ENCODE measurements at regions not wholly inside any gene's neighbourhood (a gene's known extent, or its start where the extent isn't known, plus 50 kb on each side); places are given as distances from the start of the nearest gene placed in this dataset.

- TF ChIP-seq GATA2 (IDR thresholded peaks at IDR 0.05; ENCODE audit: low read depth, low read length) (no peak), GATA3 (IDR thresholded peaks at IDR 0.05; ENCODE audit: low read depth, low read length) (no peak)
These were observed 60.6 kb upstream of the FRMD4B start for GRCh38 chr3:69446402-69447072.

Data from SH-SY5Y (cell line).